HS-5 (cell line): ENCODE measurements at regions not wholly inside any gene's neighbourhood (a gene's known extent, or its start where the extent isn't known, plus 50 kb on each side); places are given as distances from the start of the nearest gene placed in this dataset.

Experiments used
- DNase-seq: peaks from one replicate; pipeline ENCODE4 v3.0.0-alpha.2; 2012; ENCODE audit warnings: low read depth

GRCh38 chr6:9523462-9523861 lies 891.4 kb downstream of the TFAP2A start:
- DNase-seq: peak; percentile 82

GRCh38 chr6:9522101-9522500 lies 892.8 kb downstream of the TFAP2A start:
- DNase-seq: no peak

- no peak for DNase-seq
Measured at GRCh38 chr6:9521152-9521530, 893.7 kb downstream of the TFAP2A start.

GRCh38 chr6:9520417-9521151 lies 894.3 kb downstream of the TFAP2A start:
- DNase-seq: peak; percentile 81

GRCh38 chr6:9518431-9518830 lies 896.4 kb downstream of the TFAP2A start:
- DNase-seq: no peak

GRCh38 chr6:9517806-9518205 lies 897.1 kb downstream of the TFAP2A start:
- no peak for DNase-seq

- DNase-seq: peak; percentile 54
Measured at GRCh38 chr6:9515633-9516606, 899.0 kb downstream of the TFAP2A start.

- DNase-seq: no peak
Measured at GRCh38 chr6:9514146-9514545, 900.7 kb downstream of the TFAP2A start.

- no peak for DNase-seq
Measured at GRCh38 chr6:9511157-9511556, 903.7 kb downstream of the TFAP2A start.

- DNase-seq: no peak
Measured at GRCh38 chr6:9507136-9507895, 907.6 kb downstream of the TFAP2A start.

- DNase-seq: no peak
Measured at GRCh38 chr6:9504191-9504590, 910.7 kb downstream of the TFAP2A start.

GRCh38 chr6:9503111-9503761 lies 911.6 kb downstream of the TFAP2A start:
- DNase-seq: peak; percentile 92

- no peak for DNase-seq
Measured at GRCh38 chr6:9499709-9500108, 915.2 kb downstream of the TFAP2A start.

GRCh38 chr6:9496837-9497236 lies 918.0 kb downstream of the TFAP2A start:
- DNase-seq: no peak

GRCh38 chr6:9494864-9495263 lies 920.0 kb downstream of the TFAP2A start:
- DNase-seq: no peak

- DNase-seq: no peak
Measured at GRCh38 chr6:9492790-9493189, 922.1 kb downstream of the TFAP2A start.

GRCh38 chr6:9487128-9487527 lies 927.7 kb downstream of the TFAP2A start:
- DNase-seq: no peak

- DNase-seq: no peak
Measured at GRCh38 chr6:9485992-9486391, 928.9 kb downstream of the TFAP2A start.

- no peak for DNase-seq
Measured at GRCh38 chr6:9484686-9485085, 930.2 kb downstream of the TFAP2A start.

GRCh38 chr6:9484091-9484490 lies 930.8 kb downstream of the TFAP2A start:
- peak; percentile 35 for DNase-seq

- DNase-seq: peak; percentile 87
Measured at GRCh38 chr6:9482030-9482738, 932.7 kb downstream of the TFAP2A start.
